Progenitor cell of endocrine pancreas (in vitro differentiated cells): ENCODE measurements at regions not wholly inside any gene's neighbourhood (a gene's known extent, or its start where the extent isn't known, plus 50 kb on each side); places are given as distances from the start of the nearest gene placed in this dataset.

Experiments used
- DNase-seq: peaks from one replicate; pipeline ENCODE4 v3.0.0; 2021; ENCODE audit warnings: low spot score; ENCODE audit not compliant: unreplicated experiment
- H3K27ac Mint-ChIP-seq: 2 replicates; pipeline ENCODE4 v1.8.0; 2021; ENCODE audit warnings: mild to moderate bottlenecking, moderate library complexity, mixed read lengths
- H3K27me3 Mint-ChIP-seq: 2 replicates; pipeline ENCODE4 v1.8.0; 2021; ENCODE audit warnings: mixed read lengths
- H3K36me3 Mint-ChIP-seq: 2 replicates; pipeline ENCODE4 v1.8.0; 2022; ENCODE audit warnings: mixed read lengths; ENCODE audit not compliant: insufficient read depth
- H3K4me1 Mint-ChIP-seq: 2 replicates; pipeline ENCODE4 v1.8.0; 2021; ENCODE audit warnings: low read depth, mixed read lengths
- H3K4me3 Mint-ChIP-seq: 2 replicates; pipeline ENCODE4 v1.8.0; 2021; ENCODE audit warnings: low read depth, mild to moderate bottlenecking, moderate library complexity, mixed read lengths
- H3K9me3 Mint-ChIP-seq: 2 replicates; pipeline ENCODE4 v1.8.0; 2021; ENCODE audit warnings: low read depth, mixed read lengths
- CTCF ChIP-seq: fragments of 200-600 bp; sonication (generic); IDR thresholded peaks from one replicate; pipeline ENCODE4 v1.5.0; 2021; ENCODE audit warnings: antibody characterized with exemption, mild to moderate bottlenecking; ENCODE audit not compliant: unreplicated experiment

GRCh38 chr3:21877214-21877754 is 126.3 kb upstream of the ZNF385D start:
- Mint-ChIP-seq H3K36me3 (no peaks in the 10 kb centered on the region), H3K27ac (peak overlapping the region; percentile 5), H3K27me3 (no peaks in the 10 kb centered on the region), H3K4me3 (no peak overlapping the region), H3K9me3 (peaks cover 4% of the 10 kb centered on the region), H3K4me1 (peaks cover 6% of the 10 kb centered on the region)
- no peak for DNase-seq
- no peak for TF ChIP-seq CTCF

- peaks cover 6% of the 10 kb centered on the region for H3K4me1 Mint-ChIP-seq
- no peak overlapping the region for H3K4me3 Mint-ChIP-seq
- TF ChIP-seq CTCF, result no peak
- no peak overlapping the region for H3K27ac Mint-ChIP-seq
- no peaks in the 10 kb centered on the region for H3K27me3 Mint-ChIP-seq
- H3K9me3 Mint-ChIP-seq, result peaks cover 2% of the 10 kb centered on the region
- DNase-seq, result no peak
- no peaks in the 10 kb centered on the region for H3K36me3 Mint-ChIP-seq
These were observed 128.3 kb upstream of the ZNF385D start for GRCh38 chr3:21879184-21879886.

- no peaks in the 10 kb centered on the region for H3K9me3 Mint-ChIP-seq
- no peaks in the 10 kb centered on the region for H3K4me1 Mint-ChIP-seq
- no peak for TF ChIP-seq CTCF
- no peaks in the 10 kb centered on the region for H3K36me3 Mint-ChIP-seq
- H3K27ac Mint-ChIP-seq, result no peak overlapping the region
- H3K27me3 Mint-ChIP-seq, result no peaks in the 10 kb centered on the region
- DNase-seq, result no peak
- no peak overlapping the region for H3K4me3 Mint-ChIP-seq
These were observed 137.6 kb upstream of the ZNF385D start for GRCh38 chr3:21888656-21889055.

DNA sequence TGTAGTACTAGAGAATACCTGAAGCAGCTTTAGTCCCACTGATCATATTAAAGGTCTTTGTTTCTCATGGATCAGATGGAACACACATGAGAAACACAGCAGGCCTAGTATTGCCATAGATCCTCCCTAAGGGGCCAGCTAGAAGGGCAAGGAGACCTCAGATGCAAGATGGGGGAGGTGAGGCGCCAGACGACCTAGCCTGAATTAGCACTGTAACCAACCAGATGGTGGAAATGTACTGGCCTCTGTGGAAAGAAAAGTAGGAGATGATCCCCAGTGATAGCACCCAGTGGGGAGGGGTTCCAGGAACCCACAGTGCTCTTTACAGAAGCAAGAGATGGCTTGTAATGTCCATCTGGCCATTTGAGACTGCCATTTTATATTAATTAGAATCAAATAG is 138.2 kb upstream of the ZNF385D start:
- Mint-ChIP-seq H3K4me1 (no peaks in the 10 kb centered on the region), H3K36me3 (no peaks in the 10 kb centered on the region), H3K27ac (no peak overlapping the region), H3K9me3 (no peaks in the 10 kb centered on the region), H3K27me3 (no peaks in the 10 kb centered on the region), H3K4me3 (no peak overlapping the region)
- TF ChIP-seq CTCF, result no peak
- DNase-seq, result no peak

DNA sequence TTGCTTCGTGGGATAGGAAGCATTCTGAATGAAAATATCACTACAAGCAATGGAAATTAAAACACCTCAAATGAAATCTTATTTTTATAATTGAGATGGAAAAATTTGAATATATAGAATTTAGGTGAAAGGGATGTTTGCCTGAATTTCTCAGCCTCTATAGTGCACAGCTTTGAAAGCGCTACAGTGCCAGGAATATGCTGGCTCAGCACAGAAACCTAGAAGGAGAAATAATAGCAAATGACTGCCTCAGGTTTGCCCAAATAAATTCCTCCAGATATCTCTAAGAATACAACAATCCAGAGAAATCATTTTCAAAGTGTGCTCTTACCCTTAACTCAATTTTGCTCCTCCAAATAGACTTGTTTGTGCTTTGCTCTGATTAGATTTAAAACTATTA is 141.1 kb upstream of the ZNF385D start:
- no peaks in the 10 kb centered on the region for H3K36me3 Mint-ChIP-seq
- H3K4me1 Mint-ChIP-seq, result no peaks in the 10 kb centered on the region
- no peak overlapping the region for H3K4me3 Mint-ChIP-seq
- no peak overlapping the region for H3K27ac Mint-ChIP-seq
- DNase-seq, result no peak
- no peaks in the 10 kb centered on the region for H3K9me3 Mint-ChIP-seq
- no peak for TF ChIP-seq CTCF
- no peaks in the 10 kb centered on the region for H3K27me3 Mint-ChIP-seq
